PC-3 (cell line): ENCODE measurements at regions not wholly inside any gene's neighbourhood (a gene's known extent, or its start where the extent isn't known, plus 50 kb on each side); places are given as distances from the start of the nearest gene placed in this dataset.

Experiments used
- EZH2 ChIP-seq: fragments of 300-600 bp; sonication (generic); IDR thresholded peaks from one replicate; pipeline ENCODE4 v1.6.1; 2017; ENCODE audit warnings: antibody characterized with exemption, mild to moderate bottlenecking, low read length; ENCODE audit not compliant: unreplicated experiment
- TF ChIP-seq, protein P1 (sequence below): fragments of 300-600 bp; sonication (generic); conservative IDR thresholded peaks from 2 replicates; pipeline ENCODE4 v1.5.1; 2017; ENCODE audit warnings: antibody characterized with exemption, low read depth, mild to moderate bottlenecking, low read length

DNA sequence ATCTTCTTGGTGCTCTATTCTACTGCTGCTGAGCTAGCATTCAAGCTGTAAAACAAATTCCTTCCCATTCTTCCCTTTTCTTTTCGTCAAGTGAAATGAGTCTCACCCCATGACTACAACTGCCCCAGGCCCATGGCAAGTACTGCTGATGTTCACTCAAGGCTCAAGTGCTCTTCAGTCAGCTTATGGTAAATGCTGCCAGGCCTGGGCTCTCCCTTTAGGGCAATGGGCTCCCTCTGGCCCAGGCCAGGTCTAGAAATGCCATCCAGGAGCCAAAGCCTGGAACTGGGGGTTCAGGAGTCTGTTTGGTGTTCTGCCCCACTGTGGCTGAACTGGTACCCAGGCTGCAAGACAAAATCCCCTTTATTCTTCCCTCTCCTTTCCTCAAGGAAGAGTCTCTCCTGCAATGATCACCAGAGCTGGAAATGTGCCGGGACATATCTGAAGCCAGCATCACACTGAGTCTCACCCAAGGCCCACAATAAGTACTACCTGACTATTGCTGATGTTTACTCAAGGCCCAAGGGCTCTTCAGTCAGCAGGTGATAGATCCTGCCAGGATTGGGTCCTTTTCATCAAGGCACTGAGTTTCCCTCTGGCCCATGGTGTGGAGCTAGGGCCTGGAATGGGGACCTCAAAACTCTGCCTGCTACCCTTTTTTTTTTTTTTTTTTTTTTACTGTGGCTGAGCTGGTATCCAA lies 205.0 kb upstream of the STAC start:
- TF ChIP-seq, protein P1, sequence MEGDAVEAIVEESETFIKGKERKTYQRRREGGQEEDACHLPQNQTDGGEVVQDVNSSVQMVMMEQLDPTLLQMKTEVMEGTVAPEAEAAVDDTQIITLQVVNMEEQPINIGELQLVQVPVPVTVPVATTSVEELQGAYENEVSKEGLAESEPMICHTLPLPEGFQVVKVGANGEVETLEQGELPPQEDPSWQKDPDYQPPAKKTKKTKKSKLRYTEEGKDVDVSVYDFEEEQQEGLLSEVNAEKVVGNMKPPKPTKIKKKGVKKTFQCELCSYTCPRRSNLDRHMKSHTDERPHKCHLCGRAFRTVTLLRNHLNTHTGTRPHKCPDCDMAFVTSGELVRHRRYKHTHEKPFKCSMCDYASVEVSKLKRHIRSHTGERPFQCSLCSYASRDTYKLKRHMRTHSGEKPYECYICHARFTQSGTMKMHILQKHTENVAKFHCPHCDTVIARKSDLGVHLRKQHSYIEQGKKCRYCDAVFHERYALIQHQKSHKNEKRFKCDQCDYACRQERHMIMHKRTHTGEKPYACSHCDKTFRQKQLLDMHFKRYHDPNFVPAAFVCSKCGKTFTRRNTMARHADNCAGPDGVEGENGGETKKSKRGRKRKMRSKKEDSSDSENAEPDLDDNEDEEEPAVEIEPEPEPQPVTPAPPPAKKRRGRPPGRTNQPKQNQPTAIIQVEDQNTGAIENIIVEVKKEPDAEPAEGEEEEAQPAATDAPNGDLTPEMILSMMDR, result no peak
- TF ChIP-seq EZH2, result no peak
